ENCODE measurements at regions not wholly inside any gene's neighbourhood (a gene's known extent, or its start where the extent isn't known, plus 50 kb on each side); places are given as distances from the start of the nearest gene placed in this dataset.

DNA sequence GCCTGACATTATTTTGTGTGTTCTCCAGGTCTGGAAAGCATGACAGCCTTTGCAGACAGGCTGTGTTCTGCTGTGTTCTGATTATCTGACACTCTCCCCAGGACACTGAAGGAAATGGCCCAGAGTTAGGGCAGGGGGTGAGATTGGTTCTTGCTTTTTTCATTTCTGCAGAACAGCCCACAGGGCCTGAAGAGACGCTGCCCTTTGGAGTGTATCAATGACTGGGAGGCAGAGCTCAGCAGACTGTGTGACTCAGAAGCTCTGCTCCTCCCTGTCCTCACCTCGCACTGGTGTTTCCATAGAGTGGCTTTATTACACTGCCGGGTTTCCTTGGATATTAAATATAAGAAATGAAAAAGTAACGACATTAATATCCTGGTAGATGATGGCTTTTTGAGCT lies 523.6 kb downstream of the NTRK3 start:
- no peak for TF ChIP-seq POLR2A (IDR thresholded peaks at IDR 0.05)
- TF ChIP-seq, protein P1, sequence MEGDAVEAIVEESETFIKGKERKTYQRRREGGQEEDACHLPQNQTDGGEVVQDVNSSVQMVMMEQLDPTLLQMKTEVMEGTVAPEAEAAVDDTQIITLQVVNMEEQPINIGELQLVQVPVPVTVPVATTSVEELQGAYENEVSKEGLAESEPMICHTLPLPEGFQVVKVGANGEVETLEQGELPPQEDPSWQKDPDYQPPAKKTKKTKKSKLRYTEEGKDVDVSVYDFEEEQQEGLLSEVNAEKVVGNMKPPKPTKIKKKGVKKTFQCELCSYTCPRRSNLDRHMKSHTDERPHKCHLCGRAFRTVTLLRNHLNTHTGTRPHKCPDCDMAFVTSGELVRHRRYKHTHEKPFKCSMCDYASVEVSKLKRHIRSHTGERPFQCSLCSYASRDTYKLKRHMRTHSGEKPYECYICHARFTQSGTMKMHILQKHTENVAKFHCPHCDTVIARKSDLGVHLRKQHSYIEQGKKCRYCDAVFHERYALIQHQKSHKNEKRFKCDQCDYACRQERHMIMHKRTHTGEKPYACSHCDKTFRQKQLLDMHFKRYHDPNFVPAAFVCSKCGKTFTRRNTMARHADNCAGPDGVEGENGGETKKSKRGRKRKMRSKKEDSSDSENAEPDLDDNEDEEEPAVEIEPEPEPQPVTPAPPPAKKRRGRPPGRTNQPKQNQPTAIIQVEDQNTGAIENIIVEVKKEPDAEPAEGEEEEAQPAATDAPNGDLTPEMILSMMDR (IDR thresholded peaks at IDR 0.05): no peak
